ENCODE measurements at regions not wholly inside any gene's neighbourhood (a gene's known extent, or its start where the extent isn't known, plus 50 kb on each side); places are given as distances from the start of the nearest gene placed in this dataset.

DNA sequence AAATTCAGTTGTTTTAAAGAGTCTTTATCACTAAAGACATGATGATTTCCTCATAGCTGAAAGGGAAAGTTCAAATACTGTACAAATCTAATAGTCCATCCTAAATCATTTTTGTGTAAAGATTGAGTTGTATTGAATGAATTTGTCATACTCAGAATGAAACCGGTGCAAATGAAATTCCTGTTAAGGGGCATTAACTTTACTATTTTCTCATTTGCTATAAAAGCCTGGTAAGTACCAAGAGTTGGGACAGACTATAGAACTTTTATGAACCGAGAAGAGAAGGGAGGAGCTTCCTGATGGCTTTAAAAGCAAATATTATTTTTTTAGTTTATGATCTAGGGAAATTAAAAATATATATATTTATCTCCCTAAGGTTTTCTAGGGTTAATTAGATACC is 260.0 kb upstream of the AKR1E2 start:
- FAIRE-seq (no peak), ATAC-seq (no peak), DNase-seq (ENCODE audit: extremely low read depth in 1 of 4, low spot score in 3 of 4) (no peak)
- H3K27ac ChIP-seq (ENCODE audit: extremely low read depth, low read depth, low read length), result no peak overlapping the region
- H3K4me1 ChIP-seq (replicated peaks in 1 of 2; ENCODE audit: control insufficient read depth in 2 of 2, insufficient read depth in 2 of 2, low read length in 2 of 2), result no peaks in the 10 kb centered on the region
- no peaks in the 10 kb centered on the region for H3K9me3 ChIP-seq (replicated peaks; ENCODE audit: control insufficient read depth, insufficient read depth, low read depth, low read length)
- BruUV-seq (replicated peaks), result no TSS peak
- H3K4me2 ChIP-seq (ENCODE audit: insufficient read depth, low read length), result no peak overlapping the region
- no peaks in the 10 kb centered on the region for H3K9me1 ChIP-seq (ENCODE audit: control insufficient read depth, insufficient read depth, low read length)
- TF ChIP-seq, protein P1, sequence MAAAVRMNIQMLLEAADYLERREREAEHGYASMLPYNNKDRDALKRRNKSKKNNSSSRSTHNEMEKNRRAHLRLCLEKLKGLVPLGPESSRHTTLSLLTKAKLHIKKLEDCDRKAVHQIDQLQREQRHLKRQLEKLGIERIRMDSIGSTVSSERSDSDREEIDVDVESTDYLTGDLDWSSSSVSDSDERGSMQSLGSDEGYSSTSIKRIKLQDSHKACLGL (CRISPR knock-in tag; IDR thresholded peaks at IDR 0.05; ENCODE audit: borderline replicate concordance, poor library complexity, severe bottlenecking), result no peak
- TF ChIP-seq, protein P2, sequence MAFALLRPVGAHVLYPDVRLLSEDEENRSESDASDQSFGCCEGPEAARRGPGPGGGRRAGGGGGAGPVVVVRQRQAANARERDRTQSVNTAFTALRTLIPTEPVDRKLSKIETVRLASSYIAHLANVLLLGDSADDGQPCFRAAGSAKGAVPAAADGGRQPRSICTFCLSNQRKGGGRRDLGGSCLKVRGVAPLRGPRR (CRISPR knock-in tag; IDR thresholded peaks at IDR 0.05), result no peak
- TF ChIP-seq MCM3 (IDR thresholded peaks at IDR 0.05), result no peak
- TF ChIP-seq MTF1 (CRISPR knock-in tag; IDR thresholded peaks at IDR 0.05; ENCODE audit: borderline replicate concordance), result no peak
- no peak for TF ChIP-seq ZSCAN29 (IDR thresholded peaks at IDR 0.05)
- no peak for TF ChIP-seq ZNF644 (tag; IDR thresholded peaks at IDR 0.05; ENCODE audit: low read depth)
- no peak for TF ChIP-seq SP2 (IDR thresholded peaks at IDR 0.05; ENCODE audit: extremely low read depth, low read depth, low read length, poor library complexity, severe bottlenecking)
- TF ChIP-seq ZFP1 (CRISPR knock-in tag; IDR thresholded peaks at IDR 0.05), result no peak
- no peak for TF ChIP-seq DPF2 (IDR thresholded peaks at IDR 0.05)
- H3K9ac ChIP-seq (ENCODE audit: insufficient read depth in 1 of 2, low read depth in 2 of 2, low read length in 2 of 2), result no peak overlapping the region
- ChIA-PET CTCF (ENCODE audit: low intra/inter-chr PET ratio) (interaction anchor here (0.6 kb wide), 1 partner anchor 989 kb away, joined by 3 read pairs; no protein-coding TSS in a partner anchor), POLR2A (no interaction called here)
- no peaks in the 10 kb centered on the region for H3K79me2 ChIP-seq (ENCODE audit: control insufficient read depth, insufficient read depth, low read length)
- 0% methylated on average over 2 of the region's 2 CpGs for WGBS (ENCODE audit: insufficient coverage, low coverage, missing lambda C conversion rate)
- H3K27me3 ChIP-seq (ENCODE audit: control insufficient read depth in 2 of 2, insufficient read depth in 2 of 2, low read length in 2 of 2), result peaks cover 0 to 3% of the 10 kb centered on the region in 2 experiments; a peak in 1 of 5 replicates
- in situ Hi-C loops (cut with MboI), result no loop called here
- no peak overlapping the region for H3K4me3 ChIP-seq
- H2AFZ ChIP-seq (ENCODE audit: low read depth, low read length), result no peak overlapping the region
- intact Hi-C loops (cut with micrococcal nuclease), result no loop called here
- H3K36me3 ChIP-seq (ENCODE audit: control insufficient read depth, insufficient read depth, low read length), result no peaks in the 10 kb centered on the region
- no peaks in the 10 kb centered on the region for H4K20me1 ChIP-seq (replicated peaks; ENCODE audit: control insufficient read depth, insufficient read depth, low read length)

Data from K562 (cell line).